Retina (tissue), 1 donor: ENCODE measurements at regions not wholly inside any gene's neighbourhood (a gene's known extent, or its start where the extent isn't known, plus 50 kb on each side); places are given as distances from the start of the nearest gene placed in this dataset.
"Not testable (repeated sequence)": the region's sequence is repeated elsewhere in the genome, so short reads cannot be mapped to it uniquely, and the experiment has no call there.

Source experiments
- DNase-seq: peaks from one replicate; pipeline ENCODE4 v3.0.0-alpha.2; 2016

- peak; percentile 4 for DNase-seq
Measured at GRCh38 chr11:34830648-34831047, 85.5 kb downstream of the APIP start.

GRCh38 chr11:34830035-34830434, 86.1 kb downstream of the APIP start:
- no peak for DNase-seq

- DNase-seq: no peak
Measured at GRCh38 chr11:34827228-34827627, 89.0 kb downstream of the APIP start.

GRCh38 chr11:34826384-34826726, 89.8 kb downstream of the APIP start:
- no peak for DNase-seq

- DNase-seq: no peak
Measured at GRCh38 chr11:34825670-34826383, 90.4 kb downstream of the APIP start.

GRCh38 chr11:34825315-34825669, 90.9 kb downstream of the APIP start:
- DNase-seq: no peak

- no peak for DNase-seq
Measured at GRCh38 chr11:34824425-34824824, 91.8 kb downstream of the APIP start.

- DNase-seq: no peak
Measured at GRCh38 chr11:34823639-34824038, 92.5 kb downstream of the APIP start.

GRCh38 chr11:34823197-34823596, 93.0 kb downstream of the APIP start:
- no peak for DNase-seq

- DNase-seq: no peak
Measured at GRCh38 chr11:34819740-34820482, 96.3 kb downstream of the APIP start.

GRCh38 chr11:34817812-34818211, 98.4 kb downstream of the APIP start:
- DNase-seq: not testable (repeated sequence)

GRCh38 chr11:34816698-34817213, 99.4 kb downstream of the APIP start:
- no peak for DNase-seq

- DNase-seq: no peak
Measured at GRCh38 chr11:34812905-34813576, 103.1 kb downstream of the APIP start.

GRCh38 chr11:34811858-34812257, 104.3 kb downstream of the APIP start:
- no peak for DNase-seq

- no peak for DNase-seq
Measured at GRCh38 chr11:34810107-34810562, 106.0 kb downstream of the APIP start.

GRCh38 chr11:34809191-34810106, 106.7 kb downstream of the APIP start:
- no peak for DNase-seq

GRCh38 chr11:34806875-34807274, 109.3 kb downstream of the APIP start:
- no peak for DNase-seq

GRCh38 chr11:34805937-34806336, 110.2 kb downstream of the APIP start:
- DNase-seq: no peak

GRCh38 chr11:34799848-34800247, 116.3 kb downstream of the APIP start:
- no peak for DNase-seq

GRCh38 chr11:34798985-34799384, 117.2 kb downstream of the APIP start:
- DNase-seq: no peak

- not testable (repeated sequence) for DNase-seq
Measured at GRCh38 chr11:34797497-34797896, 118.7 kb downstream of the APIP start.

- DNase-seq: no peak
Measured at GRCh38 chr11:34795641-34796040, 120.5 kb downstream of the APIP start.

GRCh38 chr11:34794696-34795095, 121.5 kb downstream of the APIP start:
- no peak for DNase-seq
